ENCODE measurements at regions not wholly inside any gene's neighbourhood (a gene's known extent, or its start where the extent isn't known, plus 50 kb on each side); places are given as distances from the start of the nearest gene placed in this dataset.

GRCh38 chr5:116626945-116627679 lies 52.5 kb upstream of the SEMA6A start:
- no peak for TF ChIP-seq CTCF (IDR thresholded peaks at IDR 0.05; ENCODE audit: insufficient read depth, low read length, poor library complexity, severe bottlenecking)
- H3K27me3 ChIP-seq (ENCODE audit: control insufficient read depth, insufficient read depth, low read length) = no peaks in the 10 kb centered on the region
- no peak for DNase-seq (ENCODE audit: low read depth)
- H3K4me3 ChIP-seq (ENCODE audit: low read depth, low read length) = no peak overlapping the region
- H3K36me3 ChIP-seq (ENCODE audit: control insufficient read depth, insufficient read depth, low read length) = no peaks in the 10 kb centered on the region

GRCh38 chr5:116626272-116626723 lies 51.7 kb upstream of the SEMA6A start:
- no peak overlapping the region for H3K4me3 ChIP-seq (ENCODE audit: low read depth, low read length)
- no peaks in the 10 kb centered on the region for H3K27me3 ChIP-seq (ENCODE audit: control insufficient read depth, insufficient read depth, low read length)
- DNase-seq (ENCODE audit: low read depth) = no peak
- H3K36me3 ChIP-seq (ENCODE audit: control insufficient read depth, insufficient read depth, low read length) = no peaks in the 10 kb centered on the region
- TF ChIP-seq CTCF (IDR thresholded peaks at IDR 0.05; ENCODE audit: insufficient read depth, low read length, poor library complexity, severe bottlenecking) = no peak

Measured in kidney epithelial cell (primary cell).